Stimulated activated CD4-positive, alpha-beta T cell treated with anti-CD3 and anti-CD28 coated beads, Interleukin-1b, Interleukin-23, amount 100 ng/mL, for 1 hour (primary cell): ENCODE measurements at regions not wholly inside any gene's neighbourhood (a gene's known extent, or its start where the extent isn't known, plus 50 kb on each side); places are given as distances from the start of the nearest gene placed in this dataset.
"Not testable (repeated sequence)": the region's sequence is repeated elsewhere in the genome, so short reads cannot be mapped to it uniquely, and the experiment has no call there.

Experiments
- DNase-seq, 2 donors: peaks; one replicate each; pipeline ENCODE4 v3.0.0-alpha.2; 2020; ENCODE audit warnings: low read depth in 2 of 2

DNA sequence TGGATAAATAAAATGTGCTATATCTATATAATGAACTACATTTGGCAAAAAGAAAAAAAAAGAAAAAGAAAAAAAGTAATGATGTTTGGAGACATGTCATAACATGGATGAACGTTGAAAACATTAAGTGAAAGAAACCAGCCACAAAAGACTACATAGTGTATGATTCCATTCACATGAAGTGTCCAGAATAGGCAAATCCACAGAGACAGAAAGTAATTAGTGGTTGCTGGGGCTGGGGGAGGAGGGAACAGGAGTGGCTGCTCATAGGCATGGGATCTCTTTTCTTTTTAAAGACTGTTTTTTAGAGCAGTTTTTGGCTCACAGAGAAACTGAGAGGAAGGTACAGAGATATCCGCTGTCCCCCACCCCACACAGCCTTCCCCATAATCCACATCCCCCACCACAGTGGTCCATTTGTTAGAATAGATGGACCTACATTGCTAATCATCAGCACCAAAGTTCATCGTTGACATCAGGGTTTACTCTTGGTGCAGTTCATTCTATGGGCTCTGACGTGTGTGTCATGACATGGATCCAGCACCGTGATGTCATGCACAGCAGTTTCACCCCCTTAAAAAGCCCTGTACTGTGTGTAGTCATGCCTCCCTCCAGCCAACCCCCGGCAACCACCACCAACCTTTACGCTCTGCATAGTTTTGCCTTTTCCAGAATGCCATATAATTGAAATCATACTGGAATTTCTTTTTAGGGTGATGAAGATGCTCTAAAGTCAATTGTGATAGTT, 240.9 kb upstream of the RREB1 start:
- DNase-seq = no peak

DNA sequence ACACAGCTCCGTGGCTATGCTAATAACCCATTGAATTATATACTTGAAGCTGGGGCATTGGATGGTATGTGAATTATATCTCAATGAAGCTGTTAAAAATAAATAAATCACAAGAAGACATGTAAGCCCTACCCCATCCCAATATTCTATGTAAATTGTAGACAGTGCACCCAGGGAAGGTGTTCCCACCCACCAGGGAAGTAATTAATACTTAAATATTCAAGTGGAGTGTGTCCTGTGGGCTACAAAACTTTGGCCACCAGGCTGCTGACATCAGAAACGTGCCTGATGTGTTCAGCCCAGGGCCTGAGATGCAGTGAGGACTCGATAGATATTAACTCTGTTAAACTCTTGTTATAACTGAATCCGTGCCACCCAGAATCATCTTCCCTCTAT, 240.4 kb upstream of the RREB1 start:
- DNase-seq = no peak

GRCh38 chr6:6869094-6869493, 238.7 kb upstream of the RREB1 start:
- no peak for DNase-seq

GRCh38 chr6:6870921-6871320, 236.8 kb upstream of the RREB1 start:
- no peak for DNase-seq

DNA sequence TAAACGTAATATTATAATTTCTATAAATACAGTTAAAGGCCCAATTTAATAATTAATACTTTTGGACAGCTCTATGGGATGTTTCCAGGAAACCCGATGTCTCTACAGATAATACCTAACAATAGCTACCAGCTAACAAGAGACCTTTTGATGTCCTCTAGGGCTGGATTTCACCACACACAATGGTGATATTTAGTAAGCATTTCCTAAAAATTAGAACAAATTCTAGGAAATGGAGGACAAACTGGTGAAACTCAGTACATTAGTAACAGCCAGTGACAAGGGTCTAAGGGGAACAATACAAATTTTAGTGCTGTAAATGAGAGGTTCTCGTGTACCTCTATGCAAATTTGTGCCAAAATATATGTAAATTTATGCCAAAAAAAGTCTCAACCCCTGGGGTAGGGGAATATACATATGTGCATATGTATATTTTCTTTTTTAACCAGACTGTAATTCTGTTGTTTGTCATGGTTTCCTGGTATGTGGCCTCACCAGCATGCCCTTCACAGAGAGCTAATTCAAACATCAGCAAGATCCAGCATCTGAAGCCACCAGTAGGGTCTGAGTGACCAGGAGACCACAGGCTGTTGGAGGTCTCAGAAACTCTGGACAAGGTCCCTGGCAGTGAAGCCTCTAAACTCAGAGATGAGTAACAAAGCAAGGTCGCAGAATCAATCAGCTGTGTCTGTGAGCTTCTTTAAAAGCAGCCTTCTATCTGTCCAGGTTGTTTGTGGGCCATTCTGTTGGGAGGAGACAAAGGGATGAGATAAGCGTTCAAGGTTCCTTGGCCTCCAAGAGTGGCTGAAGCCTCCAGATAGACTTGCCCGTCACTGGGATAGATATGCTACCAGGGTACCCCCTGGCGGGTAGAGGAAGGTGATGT, 235.1 kb upstream of the RREB1 start:
- no peak for DNase-seq

GRCh38 chr6:6873778-6874177, 234.0 kb upstream of the RREB1 start:
- DNase-seq = no peak

DNA sequence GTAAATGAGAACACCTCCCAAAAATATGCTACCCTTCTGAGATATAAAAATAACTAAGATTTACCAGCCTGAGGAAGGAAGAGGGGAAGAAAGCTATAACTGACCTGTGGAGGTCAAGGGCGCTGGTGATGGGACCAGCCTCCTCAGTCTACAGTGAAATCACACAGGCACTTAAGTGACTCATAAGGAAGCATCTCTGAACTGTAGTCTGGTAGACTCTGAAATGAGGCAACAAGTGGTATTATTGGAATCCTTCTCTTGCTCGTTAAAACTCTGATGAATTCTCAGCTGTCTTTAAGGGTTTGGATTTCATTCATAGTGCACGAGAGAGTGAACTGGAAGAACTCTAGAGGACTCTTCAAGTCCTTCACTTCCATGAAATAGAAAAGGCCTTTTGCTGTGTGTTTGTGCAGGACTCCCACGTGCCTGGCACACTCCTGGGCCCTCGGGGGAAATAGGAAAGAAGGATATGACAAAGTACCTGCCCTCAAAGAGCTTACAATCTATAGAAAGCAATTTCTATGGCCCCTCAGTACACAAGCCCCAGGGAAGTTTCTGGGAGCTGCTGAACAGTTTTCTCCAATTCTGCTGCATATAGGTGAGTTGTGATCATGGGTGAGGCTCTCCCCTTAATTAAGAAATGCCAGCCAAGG, 231.8 kb upstream of the RREB1 start:
- no peak for DNase-seq

DNA sequence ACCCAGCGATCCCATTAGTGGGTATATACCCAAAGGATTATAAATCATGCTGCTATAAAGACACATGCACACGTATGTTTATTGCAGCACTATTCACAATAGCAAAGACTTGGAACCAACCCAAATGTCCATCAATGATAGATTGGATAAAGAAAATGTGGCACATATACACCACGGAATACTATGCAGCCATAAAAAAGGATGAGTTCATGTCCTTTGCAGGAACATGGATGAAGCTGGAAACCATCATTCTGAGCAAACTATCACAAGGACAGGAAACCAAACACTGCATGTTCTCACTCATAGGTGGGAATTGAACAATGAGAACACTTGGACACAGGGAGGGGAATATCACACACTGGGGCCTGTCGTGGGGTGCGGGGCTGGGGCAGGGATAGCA, 230.0 kb upstream of the RREB1 start:
- not testable (repeated sequence) for DNase-seq

DNA sequence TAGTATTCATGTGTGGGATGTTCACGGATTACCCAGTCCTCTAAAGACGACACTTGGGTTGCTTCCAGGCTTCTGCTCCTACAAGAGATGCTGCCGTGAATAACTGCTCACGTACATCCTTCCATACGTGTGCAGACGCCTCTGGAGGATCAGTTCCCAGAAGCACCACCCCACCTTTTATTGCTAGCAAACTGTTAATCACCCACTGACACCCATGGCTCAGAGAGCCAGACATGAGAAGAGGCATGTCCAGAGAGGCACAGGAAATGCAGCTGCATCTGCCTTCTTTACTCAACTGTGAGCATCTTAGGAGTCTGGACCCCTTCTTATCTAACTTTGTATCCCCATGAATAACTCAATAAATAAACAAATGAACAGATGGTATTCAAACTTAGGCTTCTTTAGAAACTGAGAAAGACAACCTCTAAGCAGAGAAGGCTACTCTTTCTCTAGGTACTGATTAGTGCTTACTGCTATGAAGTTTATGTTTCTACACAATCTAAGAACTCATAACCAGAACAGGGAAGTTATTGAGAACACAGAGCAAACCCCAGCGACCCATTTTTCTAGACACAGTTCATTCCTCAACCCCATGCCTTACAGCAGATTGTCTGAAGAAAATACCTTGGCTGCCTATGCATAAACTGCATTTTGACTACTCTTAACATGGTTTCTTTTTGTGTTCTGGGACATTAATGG, 228.7 kb upstream of the RREB1 start:
- no peak for DNase-seq

DNA sequence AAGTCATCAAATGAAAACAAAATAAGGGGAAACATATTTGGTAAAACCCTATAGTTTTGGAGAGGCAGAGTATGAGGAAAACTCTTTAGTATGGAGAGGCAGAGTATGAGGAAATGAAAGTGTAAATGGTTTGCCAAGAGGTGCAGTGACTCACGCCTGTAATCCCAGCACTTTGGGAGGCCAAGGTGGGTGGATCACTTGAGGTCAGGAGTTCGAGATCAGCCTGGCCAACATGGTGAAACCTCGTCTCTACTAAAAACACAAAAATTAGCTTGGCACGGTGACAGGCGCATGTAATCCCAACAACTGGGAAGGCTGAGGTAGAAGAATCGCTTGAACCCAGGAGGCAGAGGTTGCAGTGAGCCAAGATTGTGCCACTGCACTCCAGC, 228.2 kb upstream of the RREB1 start:
- not testable (repeated sequence) for DNase-seq

- DNase-seq = no peak
These were observed 226.9 kb upstream of the RREB1 start for GRCh38 chr6:6880745-6881437.

DNA sequence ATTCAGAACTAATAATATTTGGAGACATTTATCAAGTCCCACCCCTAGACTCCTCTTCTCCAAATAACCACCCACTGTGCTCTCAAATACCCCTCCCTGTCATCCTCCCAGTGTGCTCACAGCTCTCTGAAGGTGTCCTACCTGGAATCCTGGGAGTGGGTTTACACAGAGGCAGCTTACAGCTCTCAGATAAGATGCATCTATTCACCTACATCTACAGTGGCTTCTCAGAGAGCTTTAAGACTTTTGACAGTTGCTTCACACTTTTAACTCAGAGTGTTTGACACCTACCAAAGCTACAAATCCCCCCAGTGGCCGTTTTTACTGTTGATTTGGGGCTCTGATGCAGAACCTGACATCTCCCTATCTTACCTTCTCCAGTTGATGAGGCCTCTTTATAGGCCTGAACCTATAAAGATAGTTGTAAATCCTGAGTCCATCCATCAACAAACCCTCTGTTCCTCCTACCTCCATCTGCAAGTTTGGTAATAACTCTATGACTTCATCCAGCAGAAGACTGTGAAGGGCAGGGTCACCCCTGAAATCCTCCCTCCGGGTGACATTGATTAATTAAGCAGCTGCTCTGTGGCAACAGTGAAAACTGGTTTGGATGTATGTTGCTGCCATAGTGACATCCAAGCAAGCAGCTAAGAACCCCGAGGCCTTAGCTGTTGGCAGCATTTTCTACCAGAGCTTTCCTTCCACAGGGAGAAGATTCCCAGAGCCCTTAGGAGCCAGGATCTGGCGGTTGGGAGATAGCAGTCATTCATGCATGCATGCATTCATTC, 226.1 kb upstream of the RREB1 start:
- no peak for DNase-seq

DNA sequence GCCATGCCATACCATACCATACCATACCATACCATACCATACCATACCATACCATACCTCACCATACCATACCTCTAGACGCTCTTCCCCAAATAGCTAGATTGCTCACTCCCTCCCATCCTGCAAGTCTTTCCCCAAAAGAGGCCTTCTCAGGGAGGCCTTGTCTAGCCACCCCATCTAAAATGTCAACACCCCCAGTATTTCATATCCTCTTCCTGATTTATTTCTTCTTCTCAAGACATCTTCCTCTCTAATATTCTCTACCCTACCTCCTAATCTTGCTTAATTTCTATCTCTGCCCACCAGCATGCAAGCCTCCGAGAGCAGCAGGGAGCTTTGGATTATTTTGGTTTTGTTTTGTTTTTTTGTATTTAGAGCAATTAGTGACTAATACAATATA, 225.2 kb upstream of the RREB1 start:
- DNase-seq = no peak

DNA sequence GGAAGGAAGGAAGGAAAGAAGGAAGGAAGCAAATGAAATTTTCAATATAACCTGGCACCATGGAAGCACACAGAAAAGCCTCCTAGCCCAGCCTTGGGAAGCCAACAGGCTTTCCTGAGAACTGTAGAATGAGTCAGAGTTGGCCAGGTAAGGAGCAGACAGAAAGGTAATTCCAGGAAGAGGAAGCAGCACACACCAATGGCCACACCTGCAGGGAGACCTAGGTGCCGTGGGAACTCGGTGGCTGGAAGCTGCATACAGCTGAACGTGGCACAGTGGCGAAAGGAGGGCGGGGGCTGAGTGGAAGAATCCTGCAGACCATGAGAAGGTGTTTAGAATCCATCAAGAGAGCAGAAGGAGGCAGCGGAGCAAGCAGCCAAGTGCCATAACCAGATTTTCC, 224.8 kb upstream of the RREB1 start:
- no peak for DNase-seq

DNA sequence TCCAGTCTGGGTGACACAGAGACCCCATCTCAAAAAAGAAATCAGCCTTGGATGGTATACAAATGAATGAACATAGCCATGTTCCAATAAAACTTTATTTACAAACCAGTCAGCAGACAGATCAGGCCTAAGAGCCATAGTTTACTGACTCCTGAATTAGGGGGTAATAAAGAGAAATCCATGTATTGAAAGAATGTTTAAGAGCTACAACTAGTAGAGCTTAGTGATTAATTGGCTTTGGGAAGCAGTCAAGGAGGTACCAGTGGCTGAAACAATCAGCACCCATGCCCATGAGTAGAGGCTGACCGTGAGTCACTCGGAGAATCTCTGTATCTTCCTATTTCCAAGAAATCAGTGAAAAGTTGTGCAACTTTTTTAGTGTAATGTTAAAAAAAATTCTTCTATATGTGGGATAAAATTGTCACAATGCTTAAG, 223.6 kb upstream of the RREB1 start:
- DNase-seq = no peak

DNA sequence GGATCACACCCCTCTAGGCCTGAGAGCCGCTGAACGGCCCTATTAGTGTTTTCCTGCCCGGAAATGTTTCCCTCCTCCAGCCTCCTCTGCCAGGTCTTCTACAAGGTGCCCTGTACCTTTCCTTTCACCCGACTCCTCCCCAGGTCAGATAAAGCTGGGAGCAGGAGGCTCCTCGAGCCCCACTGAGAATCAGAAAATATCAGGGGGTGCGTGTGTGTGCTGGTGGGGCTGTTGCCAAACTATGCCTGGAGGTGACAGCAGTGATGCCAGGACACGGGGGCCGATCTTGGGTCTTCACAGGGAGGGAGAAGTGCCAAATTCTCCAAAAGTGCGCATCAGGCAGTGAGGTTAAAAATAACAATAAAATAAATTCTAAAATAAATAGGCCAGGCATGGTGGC, 222.8 kb upstream of the RREB1 start:
- no peak for DNase-seq

- no peak for DNase-seq
These were observed 222.1 kb upstream of the RREB1 start for GRCh38 chr6:6885521-6886170.

DNA sequence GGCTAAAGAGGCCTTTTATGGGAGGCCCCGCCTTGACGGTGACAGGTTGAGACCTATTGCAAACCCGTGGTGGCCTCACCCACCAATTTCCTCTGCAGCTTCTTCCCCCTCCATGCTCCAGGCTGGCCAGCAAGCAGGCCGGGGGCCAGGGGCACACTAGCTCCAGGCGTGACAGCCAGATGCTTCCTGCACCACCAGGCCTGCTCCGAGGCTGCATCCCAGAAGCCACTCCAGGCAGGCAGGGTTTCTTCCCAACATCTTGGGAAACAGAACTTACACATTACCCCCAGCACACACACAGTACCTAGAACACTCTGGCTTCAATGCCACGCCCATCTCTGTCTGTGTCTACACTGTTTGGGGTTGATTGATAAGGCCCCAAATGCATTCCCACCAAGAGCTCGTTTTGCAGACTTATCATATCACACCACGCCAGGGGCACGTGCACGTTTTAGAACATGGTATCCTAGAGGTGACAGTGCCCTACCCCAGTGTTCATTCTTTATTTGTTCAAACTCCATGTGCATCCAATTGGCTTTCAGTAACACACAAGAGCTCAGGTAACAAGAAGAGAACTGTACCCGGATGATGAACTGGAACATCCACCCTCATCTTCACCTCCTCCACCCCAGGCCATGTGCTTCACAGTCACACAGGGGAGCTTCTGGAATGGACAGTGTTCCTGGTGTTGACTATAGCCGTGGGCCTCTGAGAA, 221.4 kb upstream of the RREB1 start:
- no peak for DNase-seq

- DNase-seq = no peak
These were observed 220.9 kb upstream of the RREB1 start for GRCh38 chr6:6886886-6887285.
